Germinal center (tissue), 1 donor: ENCODE measurements at regions not wholly inside any gene's neighbourhood (a gene's known extent, or its start where the extent isn't known, plus 50 kb on each side); places are given as distances from the start of the nearest gene placed in this dataset.

ENCODE experiments used
- DNase-seq: peaks from one replicate; pipeline ENCODE4 v3.0.0; 2012; ENCODE audit warnings: mixed read lengths, low spot score

GRCh38 chr14:100674897-100675619 is 51.6 kb upstream of the DLK1 start:
- DNase-seq, result no peak

- DNase-seq, result no peak
These were observed 50.7 kb upstream of the DLK1 start for GRCh38 chr14:100675699-100676684.
